ENCODE measurements at regions not wholly inside any gene's neighbourhood (a gene's known extent, or its start where the extent isn't known, plus 50 kb on each side); places are given as distances from the start of the nearest gene placed in this dataset.
"Not testable (repeated sequence)": the region's sequence is repeated elsewhere in the genome, so short reads cannot be mapped to it uniquely, and the experiment has no call there.

DNA sequence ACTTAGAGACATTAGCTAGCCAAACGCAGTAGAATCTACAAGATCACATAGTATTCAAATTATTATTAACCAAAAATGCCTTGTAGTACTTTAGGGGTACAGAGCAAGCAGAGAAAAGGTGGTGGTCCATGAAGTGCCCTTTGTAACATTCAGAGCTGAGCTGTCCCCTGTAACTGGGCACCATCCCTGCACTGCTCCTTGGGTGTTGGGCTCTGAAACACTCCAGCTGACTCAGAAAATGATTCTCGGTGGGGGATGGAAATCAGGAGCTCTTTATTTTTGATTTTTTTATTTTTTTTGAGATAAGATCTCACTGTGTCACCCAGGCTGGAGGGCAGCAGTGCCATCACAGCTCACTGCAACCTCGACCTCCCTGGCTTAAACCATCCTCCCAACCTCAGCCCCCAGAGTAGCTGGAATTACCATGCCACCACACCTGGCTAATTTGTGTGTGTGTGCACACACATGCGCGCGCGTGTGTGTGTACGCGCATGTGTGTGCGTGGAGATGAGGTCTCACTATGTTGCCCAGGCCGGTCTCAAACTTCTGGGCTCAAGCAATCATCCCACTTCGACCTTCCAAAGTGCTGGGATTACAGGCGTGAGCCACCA, 342.6 kb downstream of the BCL2L11 start:
- TF ChIP-seq, protein P1, sequence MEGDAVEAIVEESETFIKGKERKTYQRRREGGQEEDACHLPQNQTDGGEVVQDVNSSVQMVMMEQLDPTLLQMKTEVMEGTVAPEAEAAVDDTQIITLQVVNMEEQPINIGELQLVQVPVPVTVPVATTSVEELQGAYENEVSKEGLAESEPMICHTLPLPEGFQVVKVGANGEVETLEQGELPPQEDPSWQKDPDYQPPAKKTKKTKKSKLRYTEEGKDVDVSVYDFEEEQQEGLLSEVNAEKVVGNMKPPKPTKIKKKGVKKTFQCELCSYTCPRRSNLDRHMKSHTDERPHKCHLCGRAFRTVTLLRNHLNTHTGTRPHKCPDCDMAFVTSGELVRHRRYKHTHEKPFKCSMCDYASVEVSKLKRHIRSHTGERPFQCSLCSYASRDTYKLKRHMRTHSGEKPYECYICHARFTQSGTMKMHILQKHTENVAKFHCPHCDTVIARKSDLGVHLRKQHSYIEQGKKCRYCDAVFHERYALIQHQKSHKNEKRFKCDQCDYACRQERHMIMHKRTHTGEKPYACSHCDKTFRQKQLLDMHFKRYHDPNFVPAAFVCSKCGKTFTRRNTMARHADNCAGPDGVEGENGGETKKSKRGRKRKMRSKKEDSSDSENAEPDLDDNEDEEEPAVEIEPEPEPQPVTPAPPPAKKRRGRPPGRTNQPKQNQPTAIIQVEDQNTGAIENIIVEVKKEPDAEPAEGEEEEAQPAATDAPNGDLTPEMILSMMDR (conservative IDR thresholded peaks at IDR 0.05): not testable (repeated sequence)
- not testable (repeated sequence) for TF ChIP-seq ZFX (IDR thresholded peaks at IDR 0.05)
